Heart left ventricle (tissue), 13 donors: ENCODE measurements at regions not wholly inside any gene's neighbourhood (a gene's known extent, or its start where the extent isn't known, plus 50 kb on each side); places are given as distances from the start of the nearest gene placed in this dataset.

ENCODE experiments used
- CTCF ChIP-seq, 12 donors: fragments of 200-600 bp; sonication (generic) in 4 of 12; IDR thresholded peaks; one replicate each; pipeline versions ENCODE4 v1.5.0 to v1.8.0; 2018 to 2022; ENCODE audit warnings: antibody characterized with exemption in 12 of 12, mild to moderate bottlenecking in 5 of 12
- POLR2A ChIP-seq, 2 donors: fragments of 450-650 bp; IDR thresholded peaks; one replicate each; pipeline ENCODE4 v1.6.1; 2017; ENCODE audit warnings: antibody characterized with exemption in 2 of 2, mild to moderate bottlenecking in 2 of 2, moderate library complexity in 2 of 2
- donor health status: ischemic (EF 13 %, LVEDD 7.1; RV severe dilation, severe dysfunction).
- donor health status: DM: no; HTN: yes; CAD: no.
- donor health status: DM: no; HTN: no; CAD: no.
- donor health status: ischemic (EF 25% LVEDD 6.9; RV normal size, moderate dysfunction).
- donor health status: ischemic (EF 25% LVEDD 5.7; RV mildly dilated, moderate dysfunction).
- donor health status: ischemic (EF 35%, LVEDD 5.7; RV mildly dilated, moderate dysfunction).
- donor health status: nonischemic (EF 11% LVEDD 7.7; RV severe dilation, severe dysfunction).
- donor health status: DM: yes; HTN: yes; CAD: no.
- donor health status: PGD.
- donor health status: ischemic (EF 29% LVEDD 5.4; RV normal size, mild dysfunction).
- donor health status: nonischemic (EF 23%, LVEDD 6.1; RV moderate dilation, normal function).

- TF ChIP-seq CTCF (IDR thresholded peaks at IDR 0.05) (no peak), POLR2A (IDR thresholded peaks at IDR 0.05) (no peak)
These were observed 444.4 kb upstream of the CHRM2 start for GRCh38 chr7:136424058-136424457.
